Uterus (tissue), 3 donors: ENCODE measurements at regions not wholly inside any gene's neighbourhood (a gene's known extent, or its start where the extent isn't known, plus 50 kb on each side); places are given as distances from the start of the nearest gene placed in this dataset.

Experiments used
- DNase-seq, 2 donors: peaks; one replicate each; pipeline ENCODE4 v3.0.0-alpha.2; 2019 to 2020
- H3K27ac ChIP-seq, 2 donors: fragments of 200-600 bp; sonication (generic); 1 replicate in 1 of 2; 2 replicates in 1 of 2; pipeline ENCODE4 v1.5.1; 2016 to 2018
- H3K27me3 ChIP-seq, 2 donors: fragments of 200-600 bp; sonication (generic); one replicate each; pipeline ENCODE4 v1.5.1; 2018 to 2019; ENCODE audit warnings: control low read depth in 1 of 2
- H3K36me3 ChIP-seq, 2 donors: fragments of 200-600 bp; sonication (generic); one replicate each; pipeline ENCODE4 v1.5.1; 2019; ENCODE audit warnings: control low read depth in 1 of 2
- H3K4me1 ChIP-seq, 2 donors: fragments of 200-600 bp; sonication (generic); one replicate each; pipeline ENCODE4 v1.5.1; 2018 to 2019; ENCODE audit warnings: control low read depth in 1 of 2
- H3K4me3 ChIP-seq, 2 donors: fragments of 200-600 bp; sonication (generic); 1 replicate in 1 of 2; 2 replicates in 1 of 2; pipeline ENCODE4 v1.5.1; 2018 to 2019; ENCODE audit warnings: mild to moderate bottlenecking in 1 of 2
- H3K9me3 ChIP-seq, 2 donors: fragments of 200-600 bp; sonication (generic); one replicate each; pipeline ENCODE4 v1.5.1; 2019; ENCODE audit warnings: control low read depth in 1 of 2
- CTCF ChIP-seq, 4 experiments: fragments of 200-600 bp in 2 of 4; fragments of 450-650 bp in 2 of 4; sonication (generic) in 2 of 4; IDR thresholded peaks; one replicate each; pipeline ENCODE4 v1.5.1; 2016 to 2019; ENCODE audit warnings: antibody characterized with exemption in 4 of 4, mild to moderate bottlenecking in 2 of 4, moderate library complexity in 1 of 4
- POLR2A ChIP-seq, 2 donors: fragments of 450-650 bp; IDR thresholded peaks; one replicate each; pipeline ENCODE4 v1.6.1; 2016; ENCODE audit warnings: antibody characterized with exemption in 2 of 2, mild to moderate bottlenecking in 1 of 2, moderate library complexity in 1 of 2
- intact Hi-C: fragments of 100-400 bp; cut with DNase I; formaldehyde crosslinking; loops from one replicate; pipeline ENCODE4 v1.15.1; 2023; ENCODE audit warnings: low total_unique reads
- donor health status: DM: yes; HTN: yes; CAD: no.

- Histone ChIP-seq H3K4me1 (no peaks in the 10 kb centered on the region), H3K4me3 (no peak overlapping the region), H3K27me3 (no peaks in the 10 kb centered on the region), H3K9me3 (no peaks in the 10 kb centered on the region), H3K27ac (no peak overlapping the region), H3K36me3 (no peaks in the 10 kb centered on the region)
- TF ChIP-seq CTCF (IDR thresholded peaks at IDR 0.05) = no peak
- no peak for TF ChIP-seq POLR2A (IDR thresholded peaks at IDR 0.05)
- intact Hi-C loops = no loop called here
- DNase-seq = no peak
These were observed 302.6 kb upstream of the SEMA3D start for GRCh38 chr7:85489498-85489897.

- no peak for TF ChIP-seq CTCF (IDR thresholded peaks at IDR 0.05)
- no peak for TF ChIP-seq POLR2A (IDR thresholded peaks at IDR 0.05)
- Histone ChIP-seq H3K4me1 (no peaks in the 10 kb centered on the region), H3K27ac (no peak overlapping the region), H3K27me3 (no peaks in the 10 kb centered on the region), H3K36me3 (no peaks in the 10 kb centered on the region), H3K9me3 (no peaks in the 10 kb centered on the region), H3K4me3 (no peak overlapping the region)
- intact Hi-C loops = no loop called here
- DNase-seq = no peak
These were observed 301.6 kb upstream of the SEMA3D start for GRCh38 chr7:85488406-85488805.

- intact Hi-C loops = no loop called here
- no peak overlapping the region for H3K27ac ChIP-seq
- DNase-seq = no peak
- H3K4me3 ChIP-seq = no peak overlapping the region
- no peaks in the 10 kb centered on the region for H3K36me3 ChIP-seq
- no peaks in the 10 kb centered on the region for H3K9me3 ChIP-seq
- H3K27me3 ChIP-seq = no peaks in the 10 kb centered on the region
- TF ChIP-seq CTCF (IDR thresholded peaks at IDR 0.05) = no peak
- no peak for TF ChIP-seq POLR2A (IDR thresholded peaks at IDR 0.05)
- H3K4me1 ChIP-seq = no peaks in the 10 kb centered on the region
These were observed 296.3 kb upstream of the SEMA3D start for GRCh38 chr7:85483177-85483576.

- H3K36me3 ChIP-seq = no peaks in the 10 kb centered on the region
- H3K27ac ChIP-seq = no peak overlapping the region
- TF ChIP-seq POLR2A (IDR thresholded peaks at IDR 0.05) (no peak), CTCF (IDR thresholded peaks at IDR 0.05) (no peak)
- DNase-seq = no peak
- intact Hi-C loops = no loop called here
- H3K4me3 ChIP-seq = no peak overlapping the region
- H3K4me1 ChIP-seq = no peaks in the 10 kb centered on the region
- H3K27me3 ChIP-seq = no peaks in the 10 kb centered on the region
- H3K9me3 ChIP-seq = no peaks in the 10 kb centered on the region
These were observed 293.8 kb upstream of the SEMA3D start for GRCh38 chr7:85480666-85481065.

GRCh38 chr7:85479918-85480643 is 293.2 kb upstream of the SEMA3D start:
- Histone ChIP-seq H3K27me3 (no peaks in the 10 kb centered on the region), H3K27ac (no peak overlapping the region), H3K4me1 (no peaks in the 10 kb centered on the region), H3K4me3 (no peak overlapping the region), H3K36me3 (no peaks in the 10 kb centered on the region), H3K9me3 (no peaks in the 10 kb centered on the region)
- intact Hi-C loops = no loop called here
- TF ChIP-seq POLR2A (IDR thresholded peaks at IDR 0.05) = no peak
- no peak for TF ChIP-seq CTCF (IDR thresholded peaks at IDR 0.05)
- no peak for DNase-seq
